PC-3 (cell line): ENCODE measurements at regions not wholly inside any gene's neighbourhood (a gene's known extent, or its start where the extent isn't known, plus 50 kb on each side); places are given as distances from the start of the nearest gene placed in this dataset.

ENCODE experiments used
- CTCF ChIP-seq: fragments of 300-600 bp; sonication (generic); conservative IDR thresholded peaks from 2 replicates; pipeline ENCODE4 v1.5.1; 2017; ENCODE audit warnings: antibody characterized with exemption, low read depth, mild to moderate bottlenecking, low read length
- EZH2 ChIP-seq: fragments of 300-600 bp; sonication (generic); IDR thresholded peaks from one replicate; pipeline ENCODE4 v1.6.1; 2017; ENCODE audit warnings: antibody characterized with exemption, mild to moderate bottlenecking, low read length; ENCODE audit not compliant: unreplicated experiment

DNA sequence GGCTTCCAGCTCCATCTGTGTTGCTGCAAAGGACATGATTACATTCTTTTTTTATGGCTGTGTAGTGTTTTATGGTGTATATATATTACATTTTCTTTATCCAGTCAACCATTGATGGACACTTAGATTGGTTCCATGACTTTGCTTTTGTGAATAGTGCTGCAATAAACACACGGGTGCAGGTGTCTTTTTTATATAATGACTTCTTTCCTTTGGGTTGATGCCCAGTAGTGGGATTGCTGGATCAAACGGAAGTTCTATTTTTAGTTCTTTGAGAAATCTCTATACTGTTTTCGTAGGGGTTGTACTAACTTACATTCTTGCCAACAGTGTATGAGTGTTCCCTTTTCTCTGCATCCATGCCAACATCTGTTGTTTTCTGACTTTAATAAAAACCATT, 189.7 kb downstream of the ACTR3B start:
- no peak for TF ChIP-seq CTCF
- no peak for TF ChIP-seq EZH2
